Peyer's patch (tissue), 4 donors: ENCODE measurements at regions not wholly inside any gene's neighbourhood (a gene's known extent, or its start where the extent isn't known, plus 50 kb on each side); places are given as distances from the start of the nearest gene placed in this dataset.

Source experiments
- CTCF ChIP-seq, 6 experiments: fragments of 450-650 bp in 4 of 6; fragments of 200-600 bp in 2 of 6; sonication (generic) in 1 of 6; IDR thresholded peaks; one replicate each; pipeline ENCODE4 v1.5.1; 2017 to 2019; ENCODE audit warnings: antibody characterized with exemption in 6 of 6, mild to moderate bottlenecking in 3 of 6, moderate library complexity in 1 of 6
- POLR2A ChIP-seq, 2 donors: fragments of 450-650 bp; IDR thresholded peaks; one replicate each; pipeline ENCODE4 v1.5.1; 2017; ENCODE audit warnings: antibody characterized with exemption in 2 of 2, mild to moderate bottlenecking in 2 of 2, moderate library complexity in 2 of 2

DNA sequence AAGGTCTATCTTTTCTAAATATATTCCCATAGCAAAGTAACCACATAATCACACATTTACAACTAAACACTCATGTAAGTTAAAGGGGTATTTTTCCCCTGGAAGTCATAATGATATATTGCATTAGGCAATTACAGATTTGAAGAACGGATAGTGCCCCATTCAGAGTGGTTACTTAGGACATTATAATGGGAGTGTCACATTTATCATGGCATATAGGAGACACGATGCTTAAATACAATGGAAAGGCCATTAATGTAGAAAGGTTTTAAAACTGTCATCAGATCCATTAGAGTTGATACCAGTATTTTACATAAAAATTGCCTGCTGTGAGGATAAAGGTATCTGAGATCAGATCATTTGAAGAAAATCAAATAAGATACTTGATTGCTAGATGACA, 582.0 kb upstream of the SEMA6D start:
- no peak for TF ChIP-seq CTCF (IDR thresholded peaks at IDR 0.05)
- no peak for TF ChIP-seq POLR2A (IDR thresholded peaks at IDR 0.05)
